ENCODE measurements at regions not wholly inside any gene's neighbourhood (a gene's known extent, or its start where the extent isn't known, plus 50 kb on each side); places are given as distances from the start of the nearest gene placed in this dataset.

GRCh38 chr2:139872032-139872431 is 1091.8 kb upstream of the NXPH2 start:
- ATAC-seq (no peak), DNase-seq (ENCODE audit: missing footprints) (no peak)
- intact Hi-C loops (cut with DNase I), result no loop called here

- DNase-seq (ENCODE audit: missing footprints) (no peak), ATAC-seq (no peak)
- intact Hi-C loops (cut with DNase I), result no loop called here
These were observed 1087.5 kb upstream of the NXPH2 start for GRCh38 chr2:139867601-139868226.

GRCh38 chr2:139864821-139865302 is 1084.7 kb upstream of the NXPH2 start:
- ATAC-seq, result no peak
- no peak for DNase-seq (ENCODE audit: missing footprints)
- intact Hi-C loops (cut with DNase I), result no loop called here

GRCh38 chr2:139854769-139855483 is 1074.7 kb upstream of the NXPH2 start:
- ATAC-seq, result no peak
- intact Hi-C loops (cut with DNase I), result no loop called here

GRCh38 chr2:139850254-139850890 is 1070.2 kb upstream of the NXPH2 start:
- no peak for ATAC-seq
- no peak for DNase-seq (ENCODE audit: missing footprints)
- intact Hi-C loops (cut with DNase I), result no loop called here

More at GRCh38 chr2:139854769-139855483, 1074.7 kb upstream of the NXPH2 start:
- no peak for DNase-seq (ENCODE audit: missing footprints)

- DNase-seq (ENCODE audit: missing footprints), result no peak
- intact Hi-C loops (cut with DNase I), result no loop called here
- ATAC-seq, result no peak
These were observed 1056.6 kb upstream of the NXPH2 start for GRCh38 chr2:139836769-139837168.

GRCh38 chr2:139835101-139835500 is 1054.9 kb upstream of the NXPH2 start:
- DNase-seq (ENCODE audit: missing footprints) (no peak), ATAC-seq (no peak)
- intact Hi-C loops (cut with DNase I), result no loop called here

- no peak for DNase-seq (ENCODE audit: missing footprints)
- intact Hi-C loops (cut with DNase I), result no loop called here
- no peak for ATAC-seq
These were observed 1047.8 kb upstream of the NXPH2 start for GRCh38 chr2:139828011-139828410.

GRCh38 chr2:139825726-139826125 is 1045.5 kb upstream of the NXPH2 start:
- DNase-seq (ENCODE audit: missing footprints), result no peak
- ATAC-seq, result no peak
- intact Hi-C loops (cut with DNase I), result no loop called here

GRCh38 chr2:139819273-139819796 is 1039.1 kb upstream of the NXPH2 start:
- no peak for ATAC-seq
- intact Hi-C loops (cut with DNase I), result no loop called here
- no peak for DNase-seq (ENCODE audit: missing footprints)

- ATAC-seq, result no peak
- no peak for DNase-seq (ENCODE audit: missing footprints)
- intact Hi-C loops (cut with DNase I), result no loop called here
These were observed 1034.3 kb upstream of the NXPH2 start for GRCh38 chr2:139814458-139814857.

- no peak for ATAC-seq
- DNase-seq (ENCODE audit: missing footprints), result no peak
- intact Hi-C loops (cut with DNase I), result no loop called here
These were observed 1033.2 kb upstream of the NXPH2 start for GRCh38 chr2:139813340-139813739.

- intact Hi-C loops (cut with DNase I), result no loop called here
- ATAC-seq, result no peak
- DNase-seq (ENCODE audit: missing footprints), result no peak
These were observed 1025.3 kb upstream of the NXPH2 start for GRCh38 chr2:139805441-139805840.

GRCh38 chr2:139798391-139798790 is 1018.2 kb upstream of the NXPH2 start:
- ATAC-seq (no peak), DNase-seq (ENCODE audit: missing footprints) (no peak)
- intact Hi-C loops (cut with DNase I), result no loop called here

GRCh38 chr2:139790807-139791752 is 1010.9 kb upstream of the NXPH2 start:
- intact Hi-C loops (cut with DNase I), result loop anchor here (5.0 kb wide), 1 partner anchor 1076 kb away; no protein-coding TSS in a partner anchor
- DNase-seq (ENCODE audit: missing footprints), result no peak

GRCh38 chr2:139790136-139790535 is 1009.9 kb upstream of the NXPH2 start:
- DNase-seq (ENCODE audit: missing footprints) (no peak), ATAC-seq (no peak)
- intact Hi-C loops (cut with DNase I), result loop anchor here (5.0 kb wide), 1 partner anchor 1077 kb away; no protein-coding TSS in a partner anchor

More at GRCh38 chr2:139790807-139791752, 1010.9 kb upstream of the NXPH2 start:
- ATAC-seq, result no peak

- intact Hi-C loops (cut with DNase I), result no loop called here
- DNase-seq (ENCODE audit: missing footprints) (no peak), ATAC-seq (no peak)
These were observed 998.5 kb upstream of the NXPH2 start for GRCh38 chr2:139778732-139779131.

GRCh38 chr2:139773720-139774277 is 993.6 kb upstream of the NXPH2 start:
- ATAC-seq (no peak), DNase-seq (ENCODE audit: missing footprints) (no peak)
- intact Hi-C loops (cut with DNase I), result no loop called here

Data from Right ventricle myocardium inferior (tissue), 1 donor.